Endodermal cell (in vitro differentiated cells): ENCODE measurements at regions not wholly inside any gene's neighbourhood (a gene's known extent, or its start where the extent isn't known, plus 50 kb on each side); places are given as distances from the start of the nearest gene placed in this dataset.

Experiments used
- DNase-seq: peaks from one replicate; pipeline ENCODE4 v3.0.0-alpha.2; 2017
- H3K27ac ChIP-seq: 2 replicates; pipeline ENCODE4 v1.5.1; 2013; ENCODE audit warnings: mild to moderate bottlenecking, low read depth, low read length, moderate library complexity
- H3K27me3 ChIP-seq: 2 replicates; pipeline ENCODE4 v1.6.1; 2013; ENCODE audit warnings: mild to moderate bottlenecking, low read length, moderate library complexity; ENCODE audit not compliant: insufficient read depth, control insufficient read depth, poor library complexity, severe bottlenecking
- H3K36me3 ChIP-seq: 2 replicates; pipeline ENCODE4 v1.7.0; 2013; ENCODE audit warnings: mild to moderate bottlenecking, low read length, moderate library complexity; ENCODE audit not compliant: control insufficient read depth, insufficient read depth
- H3K4me1 ChIP-seq: one replicate; pipeline ENCODE4 v1.7.0; 2013; ENCODE audit warnings: low read length; ENCODE audit not compliant: control insufficient read depth, insufficient read depth
- H3K4me3 ChIP-seq: 2 replicates; pipeline ENCODE4 v1.5.1; 2013; ENCODE audit warnings: mild to moderate bottlenecking, low read length, moderate library complexity
- H3K9ac ChIP-seq: 2 replicates; pipeline ENCODE4 v1.6.1; 2013; ENCODE audit warnings: mild to moderate bottlenecking, low read length, moderate library complexity; ENCODE audit not compliant: poor library complexity, severe bottlenecking; ENCODE audit errors: extremely low read depth
- H3K9me3 ChIP-seq: 2 replicates; pipeline ENCODE4 v1.6.1; 2013; ENCODE audit warnings: mild to moderate bottlenecking, low read length, moderate library complexity; ENCODE audit not compliant: control insufficient read depth
- H3K27ac Mint-ChIP-seq: 2 replicates; pipeline ENCODE4 v1.8.0; 2020; ENCODE audit warnings: mixed read lengths
- H3K27me3 Mint-ChIP-seq: 2 replicates; pipeline ENCODE4 v1.8.0; 2021; ENCODE audit warnings: mild to moderate bottlenecking, mixed read lengths; ENCODE audit not compliant: insufficient read depth
- H3K36me3 Mint-ChIP-seq: 2 replicates; pipeline ENCODE4 v1.8.0; 2020; ENCODE audit warnings: low read depth, mixed read lengths
- H3K4me1 Mint-ChIP-seq: 2 replicates; pipeline ENCODE4 v1.8.0; 2020; ENCODE audit warnings: mixed read lengths
- H3K4me3 Mint-ChIP-seq: 2 replicates; pipeline ENCODE4 v1.8.0; 2020; ENCODE audit warnings: mild to moderate bottlenecking, moderate library complexity, mixed read lengths
- H3K9me3 Mint-ChIP-seq: 2 replicates; pipeline ENCODE4 v1.8.0; 2020; ENCODE audit warnings: mild to moderate bottlenecking, mixed read lengths
- WGBS, 2 experiments: methylation state at CpG; one replicate each; pipeline versions ENCODE4 v1.1.5 to v1.1.7; 2013; ENCODE audit warnings: missing lambda C conversion rate in 2 of 2, mixed read lengths in 1 of 2; ENCODE audit not compliant: insufficient coverage in 1 of 2, insufficient read length in 1 of 2; 5-methylcytosine and 5-hydroxymethylcytosine counted together
- TF ChIP-seq, protein P1 (sequence below): fragments of 200-600 bp; sonication (generic); conservative IDR thresholded peaks from 2 replicates; pipeline ENCODE4 v1.5.0; 2021; ENCODE audit warnings: antibody characterized with exemption, mild to moderate bottlenecking

DNA sequence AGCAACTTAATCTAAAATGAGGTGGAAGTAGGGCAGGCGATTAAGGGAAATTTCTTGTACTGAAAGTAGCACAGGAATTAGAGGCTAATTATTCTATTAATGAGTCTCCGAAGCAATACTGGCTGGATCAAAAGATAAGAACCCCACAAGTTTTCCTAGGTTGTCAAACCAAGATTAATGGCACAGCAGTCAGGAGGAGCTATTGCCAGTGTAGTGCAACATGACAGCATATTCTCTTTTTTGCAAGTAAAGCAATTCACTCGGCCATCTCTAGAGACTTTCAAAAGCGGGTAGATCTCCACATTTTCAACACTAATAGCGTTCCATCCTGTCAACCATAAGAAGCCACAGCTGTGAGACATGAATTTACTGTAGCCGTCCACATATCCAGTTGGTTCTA, 81.2 kb downstream of the CYB561 start:
- no peak overlapping the region for H3K9ac ChIP-seq
- Mint-ChIP-seq H3K4me1 (peaks cover 4% of the 10 kb centered on the region), H3K9me3 (no peaks in the 10 kb centered on the region), H3K4me3 (no peak overlapping the region), H3K27me3 (no peaks in the 10 kb centered on the region), H3K27ac (no peak overlapping the region), H3K36me3 (no peaks in the 10 kb centered on the region)
- no peaks in the 10 kb centered on the region for H3K36me3 ChIP-seq
- no peaks in the 10 kb centered on the region for H3K27me3 ChIP-seq
- TF ChIP-seq, protein P1, sequence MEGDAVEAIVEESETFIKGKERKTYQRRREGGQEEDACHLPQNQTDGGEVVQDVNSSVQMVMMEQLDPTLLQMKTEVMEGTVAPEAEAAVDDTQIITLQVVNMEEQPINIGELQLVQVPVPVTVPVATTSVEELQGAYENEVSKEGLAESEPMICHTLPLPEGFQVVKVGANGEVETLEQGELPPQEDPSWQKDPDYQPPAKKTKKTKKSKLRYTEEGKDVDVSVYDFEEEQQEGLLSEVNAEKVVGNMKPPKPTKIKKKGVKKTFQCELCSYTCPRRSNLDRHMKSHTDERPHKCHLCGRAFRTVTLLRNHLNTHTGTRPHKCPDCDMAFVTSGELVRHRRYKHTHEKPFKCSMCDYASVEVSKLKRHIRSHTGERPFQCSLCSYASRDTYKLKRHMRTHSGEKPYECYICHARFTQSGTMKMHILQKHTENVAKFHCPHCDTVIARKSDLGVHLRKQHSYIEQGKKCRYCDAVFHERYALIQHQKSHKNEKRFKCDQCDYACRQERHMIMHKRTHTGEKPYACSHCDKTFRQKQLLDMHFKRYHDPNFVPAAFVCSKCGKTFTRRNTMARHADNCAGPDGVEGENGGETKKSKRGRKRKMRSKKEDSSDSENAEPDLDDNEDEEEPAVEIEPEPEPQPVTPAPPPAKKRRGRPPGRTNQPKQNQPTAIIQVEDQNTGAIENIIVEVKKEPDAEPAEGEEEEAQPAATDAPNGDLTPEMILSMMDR, result no peak
- H3K4me3 ChIP-seq, result no peak overlapping the region
- H3K4me1 ChIP-seq, result no peaks in the 10 kb centered on the region
- H3K27ac ChIP-seq, result no peak overlapping the region
- no peak for DNase-seq
- 87 to 93% methylated on average over 6 of the region's 6 CpGs for WGBS, 2 experiments
- no peaks in the 10 kb centered on the region for H3K9me3 ChIP-seq

DNA sequence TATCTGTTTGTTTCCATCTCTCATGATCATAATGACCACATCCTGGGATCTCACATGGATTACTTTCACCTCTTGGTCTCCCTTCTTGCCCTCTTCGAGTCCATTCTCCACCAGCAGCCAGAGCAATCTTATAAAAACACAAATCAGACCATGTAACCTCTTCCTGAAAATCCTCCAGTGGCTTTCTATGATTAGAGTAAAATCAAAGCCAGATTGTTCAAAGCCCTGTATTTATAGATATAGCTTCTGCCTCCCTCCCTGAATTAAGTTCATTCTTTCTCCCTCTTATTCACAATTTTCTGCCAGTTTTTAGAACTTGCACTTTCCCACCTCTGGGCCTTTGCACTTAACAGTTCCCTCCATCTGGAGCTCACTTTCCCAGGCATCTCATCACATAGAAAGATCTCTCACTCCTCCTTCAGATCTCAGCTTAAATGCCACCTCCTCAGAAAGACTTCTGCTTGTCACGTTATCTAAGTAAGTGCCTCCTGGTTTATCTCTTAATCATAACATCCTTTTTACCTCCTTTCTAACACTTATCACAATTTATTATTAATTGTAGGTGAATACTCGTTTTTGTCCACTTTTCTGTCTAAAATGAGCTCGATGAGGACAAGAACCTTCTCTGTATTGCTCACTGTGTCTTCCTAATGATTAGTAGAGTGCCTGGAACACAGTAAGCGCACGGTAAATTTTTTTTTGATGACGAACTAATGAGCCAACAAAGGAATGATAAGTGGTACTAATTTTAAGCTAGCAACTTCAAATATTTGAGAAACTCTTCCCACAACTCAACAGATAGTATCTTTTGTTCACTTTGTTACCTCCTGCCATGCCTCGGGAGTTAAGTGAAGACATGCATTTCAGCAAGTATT, 80.5 kb downstream of the CYB561 start:
- H3K27me3 ChIP-seq, result no peaks in the 10 kb centered on the region
- no peak overlapping the region for H3K9ac ChIP-seq
- no peaks in the 10 kb centered on the region for H3K36me3 ChIP-seq
- H3K4me3 Mint-ChIP-seq, result no peak overlapping the region
- no peak for DNase-seq
- no peaks in the 10 kb centered on the region for H3K27me3 Mint-ChIP-seq
- H3K4me1 Mint-ChIP-seq, result peaks cover 4% of the 10 kb centered on the region
- H3K4me1 ChIP-seq, result no peaks in the 10 kb centered on the region
- no peak overlapping the region for H3K27ac ChIP-seq
- TF ChIP-seq, protein P1, result no peak
- no peak overlapping the region for H3K27ac Mint-ChIP-seq
- H3K36me3 Mint-ChIP-seq, result no peaks in the 10 kb centered on the region
- no peaks in the 10 kb centered on the region for H3K9me3 Mint-ChIP-seq
- H3K4me3 ChIP-seq, result no peak overlapping the region
- 89 to 92% methylated on average over 5 to 7 of the region's 8 CpGs for WGBS, 2 experiments
- no peaks in the 10 kb centered on the region for H3K9me3 ChIP-seq

GRCh38 chr17:63366241-63366566, 79.9 kb downstream of the CYB561 start:
- no peak overlapping the region for H3K4me3 Mint-ChIP-seq
- no peak overlapping the region for H3K27ac ChIP-seq
- H3K9me3 Mint-ChIP-seq, result no peaks in the 10 kb centered on the region
- H3K9me3 ChIP-seq, result no peaks in the 10 kb centered on the region
- no peaks in the 10 kb centered on the region for H3K4me1 ChIP-seq
- H3K27me3 ChIP-seq, result no peaks in the 10 kb centered on the region
- TF ChIP-seq, protein P1, result no peak
- peaks cover 4% of the 10 kb centered on the region for H3K4me1 Mint-ChIP-seq
- H3K36me3 ChIP-seq, result no peaks in the 10 kb centered on the region
- 85 to 100% methylated on average over 1 of the region's 1 CpG for WGBS, 2 experiments
- H3K27me3 Mint-ChIP-seq, result no peaks in the 10 kb centered on the region
- H3K4me3 ChIP-seq, result no peak overlapping the region
- DNase-seq, result no peak
- no peak overlapping the region for H3K9ac ChIP-seq
- no peak overlapping the region for H3K27ac Mint-ChIP-seq
- H3K36me3 Mint-ChIP-seq, result no peaks in the 10 kb centered on the region
